WI38 (cell line): ENCODE measurements at regions not wholly inside any gene's neighbourhood (a gene's known extent, or its start where the extent isn't known, plus 50 kb on each side); places are given as distances from the start of the nearest gene placed in this dataset.

Experiments
- H3K4me3 ChIP-seq: 2 replicates; pipeline ENCODE4 v1.5.1; 2011; ENCODE audit warnings: low read depth, mild to moderate bottlenecking, control low read depth, low read length
- CTCF ChIP-seq: IDR thresholded peaks from 2 replicates; pipeline ENCODE4 v1.5.1; 2012; ENCODE audit warnings: low read depth, mild to moderate bottlenecking, control low read depth, low read length

- H3K4me3 ChIP-seq, result no peak overlapping the region
- TF ChIP-seq CTCF, result no peak
Observed at GRCh38 chr1:80445033-80445432, 1355.7 kb upstream of the ADGRL2 start.

DNA sequence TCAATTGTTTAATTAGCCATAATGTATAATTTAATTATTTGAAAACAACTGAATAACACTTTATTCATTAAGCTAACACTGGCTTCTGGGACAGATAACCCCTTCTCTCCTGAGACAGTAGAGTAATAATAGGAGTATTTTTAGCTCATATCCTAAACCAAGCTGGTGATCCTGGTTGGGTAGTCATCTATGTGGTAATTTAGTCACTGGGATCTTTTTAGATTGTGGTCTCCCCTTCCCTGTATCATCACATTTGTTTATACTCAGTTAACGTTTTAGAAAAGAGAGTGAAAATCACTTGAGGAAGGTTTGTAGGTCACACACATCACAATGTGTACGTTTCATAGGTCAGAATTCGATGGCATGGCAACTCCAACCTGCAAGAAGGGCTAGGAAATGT lies 1356.6 kb upstream of the ADGRL2 start:
- no peak for TF ChIP-seq CTCF
- no peak overlapping the region for H3K4me3 ChIP-seq

DNA sequence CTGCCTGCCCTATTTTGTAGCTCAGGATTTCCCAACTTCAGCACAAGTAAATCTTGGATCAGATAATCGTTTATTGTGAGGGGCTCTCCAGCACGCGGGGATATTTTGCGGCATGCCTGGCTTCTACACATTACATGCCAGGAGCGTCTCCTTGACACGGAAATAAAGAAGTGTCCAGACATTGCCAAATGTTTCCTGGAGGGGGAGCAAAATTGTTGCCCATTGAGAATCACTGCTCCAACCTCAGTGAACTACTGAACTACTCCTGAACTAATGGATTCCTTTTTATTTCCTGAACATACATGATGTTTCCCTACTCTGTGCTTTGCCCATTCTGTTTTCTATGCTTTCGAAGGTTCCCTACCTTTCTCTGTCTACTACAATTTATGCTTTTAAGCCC lies 1359.1 kb upstream of the ADGRL2 start:
- no peak overlapping the region for H3K4me3 ChIP-seq
- no peak for TF ChIP-seq CTCF

- no peak for TF ChIP-seq CTCF
Observed at GRCh38 chr1:80436851-80437250, 1363.9 kb upstream of the ADGRL2 start.

GRCh38 chr1:80427881-80428280 lies 1372.9 kb upstream of the ADGRL2 start:
- TF ChIP-seq CTCF, result no peak
- no peak overlapping the region for H3K4me3 ChIP-seq

More at GRCh38 chr1:80436851-80437250, 1363.9 kb upstream of the ADGRL2 start:
- H3K4me3 ChIP-seq, result no peak overlapping the region

DNA sequence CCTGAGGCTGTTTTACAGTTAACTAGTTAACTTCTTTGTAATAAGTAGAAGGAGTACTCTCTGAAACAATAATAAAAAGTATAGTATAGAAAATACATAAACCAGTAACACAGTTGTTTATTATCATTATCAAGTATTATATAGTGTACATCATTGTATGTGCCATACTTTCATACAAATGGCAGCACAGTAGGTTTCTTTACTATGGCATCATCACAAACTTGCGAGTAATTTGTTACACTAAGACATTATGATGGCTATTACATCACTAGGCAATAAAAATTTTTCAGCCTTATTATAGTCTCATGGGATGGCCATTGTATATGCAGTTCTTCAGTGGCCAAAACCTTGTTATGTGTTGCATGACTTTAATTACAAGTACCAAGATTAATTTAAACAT lies 1376.5 kb upstream of the ADGRL2 start:
- H3K4me3 ChIP-seq, result no peak overlapping the region
- no peak for TF ChIP-seq CTCF

DNA sequence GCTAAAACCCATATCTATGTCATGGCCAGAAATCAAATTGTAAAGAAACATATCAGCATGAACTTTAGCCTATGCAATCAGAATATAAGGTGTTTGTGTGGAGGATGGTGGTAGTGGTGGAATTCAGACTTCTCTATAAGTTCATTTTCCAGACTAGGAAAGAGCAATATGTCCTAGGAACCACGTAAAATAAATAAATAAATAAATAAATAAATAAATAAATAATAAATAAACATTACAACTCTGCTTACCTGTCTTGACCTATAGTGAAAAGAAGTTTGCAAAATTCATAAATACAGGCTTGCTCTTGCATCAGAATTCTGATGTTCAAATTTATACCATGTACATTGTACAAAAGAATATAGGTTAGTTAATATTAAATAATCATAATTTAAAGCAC lies 1382.6 kb upstream of the ADGRL2 start:
- H3K4me3 ChIP-seq, result no peak overlapping the region
- no peak for TF ChIP-seq CTCF
